Glomerular endothelial cell (primary cell): ENCODE measurements at regions not wholly inside any gene's neighbourhood (a gene's known extent, or its start where the extent isn't known, plus 50 kb on each side); places are given as distances from the start of the nearest gene placed in this dataset.

Experiments
- DNase-seq: peaks from one replicate; pipeline ENCODE4 v3.0.0-alpha.2; 2011; ENCODE audit warnings: low read depth, low spot score; ENCODE audit errors: extremely low read depth

DNA sequence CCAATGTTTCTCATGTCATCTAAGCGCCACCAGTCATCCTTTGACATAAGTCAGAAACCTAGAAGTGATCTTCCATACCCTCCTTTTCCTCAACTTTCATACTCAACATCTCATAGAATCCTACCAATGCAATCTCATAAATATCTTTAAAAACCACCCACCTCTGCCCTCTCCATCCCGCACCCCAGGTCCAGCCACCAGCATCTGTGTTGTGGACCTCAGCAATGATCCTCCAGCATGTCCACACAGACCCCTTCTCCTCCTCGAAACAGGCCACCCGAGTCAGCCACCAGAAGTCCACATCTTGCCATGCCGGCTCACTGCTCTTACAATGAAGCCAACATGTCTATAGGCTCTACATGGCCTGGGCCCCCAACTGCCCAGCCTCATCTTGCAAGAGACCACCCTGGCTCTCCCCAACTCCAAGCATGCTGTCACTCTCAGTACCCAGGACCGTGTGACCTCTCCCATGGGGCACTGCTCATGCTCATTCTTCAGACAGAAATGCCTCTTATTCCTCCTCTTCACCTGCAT is 636.7 kb upstream of the ID2 start:
- DNase-seq = no peak

DNA sequence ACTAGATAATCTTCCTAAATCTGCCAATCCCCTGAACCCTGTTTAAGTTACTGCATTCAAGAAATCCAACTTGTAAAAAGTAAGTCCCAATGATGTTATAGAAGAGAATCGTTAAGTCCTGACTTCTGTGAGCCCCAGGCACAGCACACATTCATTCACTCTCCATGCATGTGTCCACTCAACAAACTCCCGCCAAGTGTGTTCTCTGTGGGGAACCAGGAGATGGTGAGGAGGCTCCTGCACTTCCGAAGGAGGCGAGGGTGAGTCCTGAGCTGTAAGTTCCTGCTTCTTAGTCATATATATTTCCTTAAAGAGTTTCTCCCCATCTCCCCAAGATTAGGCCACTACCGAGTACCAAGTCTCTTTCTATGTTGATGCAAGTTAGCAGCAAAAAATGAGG is 635.0 kb upstream of the ID2 start:
- DNase-seq = no peak

DNA sequence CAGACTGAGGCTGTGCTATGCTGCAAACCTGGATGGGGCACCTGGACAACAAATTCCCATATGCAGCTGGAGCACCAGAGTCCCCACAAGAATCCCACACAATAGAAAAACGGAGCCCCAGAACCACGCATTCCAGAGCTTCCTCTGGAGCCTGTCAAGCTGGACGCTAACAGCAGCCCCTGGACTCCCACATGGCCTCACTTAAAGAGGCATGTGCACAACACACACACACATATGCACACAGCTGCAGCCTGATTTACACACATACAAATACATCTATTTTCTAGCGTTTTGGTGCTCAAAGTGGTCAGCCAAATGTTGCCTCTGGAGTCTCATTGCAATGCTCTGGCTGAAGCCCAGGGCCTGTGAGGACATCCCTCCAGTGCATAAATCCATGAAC is 632.7 kb upstream of the ID2 start:
- DNase-seq = no peak

DNA sequence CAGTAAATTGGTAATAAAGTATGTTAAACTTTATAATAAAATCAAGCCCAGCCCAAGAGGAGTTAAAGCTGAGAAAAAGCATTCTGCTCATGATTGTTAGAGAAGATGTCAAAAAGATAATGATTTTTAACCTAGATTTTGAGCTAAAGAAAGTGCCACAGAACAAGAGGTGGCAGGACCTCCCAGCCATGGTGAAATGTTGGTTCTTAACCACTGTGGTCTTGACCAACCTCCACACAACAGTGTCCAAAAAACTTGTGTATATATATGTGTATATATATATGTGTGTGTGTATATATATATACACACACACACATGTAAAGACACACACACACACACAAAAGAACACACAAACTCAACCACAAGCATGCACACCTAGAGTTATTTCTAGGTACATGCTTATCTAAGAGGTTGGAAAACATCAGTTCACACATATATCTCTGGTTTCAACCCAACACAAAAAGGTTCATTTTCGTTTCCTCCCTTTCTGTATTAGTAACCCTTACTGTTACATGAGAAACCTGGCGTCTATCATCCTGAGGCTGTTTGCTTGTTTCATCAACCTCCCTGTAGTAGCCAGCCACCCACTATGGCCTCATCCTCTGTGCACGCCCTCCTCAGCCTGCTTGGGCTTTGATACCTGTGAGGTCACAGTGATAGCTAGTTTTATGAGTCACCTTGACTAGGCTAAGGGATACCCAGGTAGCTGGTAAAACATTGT is 631.8 kb upstream of the ID2 start:
- no peak for DNase-seq

DNA sequence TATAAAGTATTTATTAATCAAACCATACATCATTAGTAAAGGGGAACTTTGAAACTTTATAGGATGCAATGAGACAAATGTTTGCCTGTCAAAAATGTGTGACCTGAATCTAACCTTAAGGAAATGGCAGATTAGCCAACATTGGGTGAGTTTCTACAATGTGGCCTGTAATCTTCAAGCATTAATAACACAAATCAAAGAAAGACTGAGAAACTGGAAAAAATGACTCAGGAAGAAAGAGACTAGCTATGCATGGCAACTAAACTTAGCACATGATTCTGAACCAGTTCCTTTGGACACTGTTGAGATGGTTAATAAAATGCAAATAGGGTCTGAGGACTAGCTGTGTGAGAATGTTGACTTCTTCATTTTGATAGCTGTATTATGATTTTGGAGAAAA is 628.6 kb upstream of the ID2 start:
- no peak for DNase-seq

DNA sequence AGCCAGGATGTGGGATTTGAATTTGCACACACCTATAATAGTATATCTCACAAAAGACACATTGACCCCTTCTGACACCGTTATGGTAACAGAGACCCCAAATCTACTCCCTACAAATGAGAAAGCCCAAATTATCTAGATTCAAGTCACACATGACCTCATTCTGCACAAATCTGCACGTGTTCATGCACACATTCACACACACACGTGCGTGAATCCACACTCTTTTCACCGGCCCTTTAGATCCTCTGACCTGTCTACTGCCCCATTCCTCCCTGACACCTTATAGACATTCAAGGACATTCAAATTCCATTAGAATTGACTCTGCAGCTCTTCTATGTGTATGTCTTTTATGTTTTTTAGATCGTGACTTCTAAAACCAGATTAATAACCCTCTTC is 627.8 kb upstream of the ID2 start:
- DNase-seq = no peak

DNA sequence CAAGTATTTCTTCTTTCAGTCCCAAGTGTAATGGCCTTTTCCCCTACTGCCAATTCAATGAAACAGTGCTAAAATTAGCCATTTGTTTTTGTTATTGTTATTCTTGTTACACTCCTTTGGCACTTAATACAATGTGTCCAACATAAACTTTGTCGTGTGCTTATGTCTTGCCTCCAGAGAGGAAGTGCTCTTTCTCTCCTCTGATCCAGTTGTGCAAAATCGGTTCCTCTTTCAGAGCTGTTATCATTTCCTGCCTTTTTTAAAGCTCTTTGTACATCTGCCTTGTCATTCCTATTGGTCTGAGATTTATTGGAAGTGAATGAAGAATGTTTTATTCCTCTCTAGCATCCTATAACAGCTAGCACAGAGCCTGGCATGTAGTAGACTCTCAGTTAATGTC is 623.2 kb upstream of the ID2 start:
- no peak for DNase-seq

DNA sequence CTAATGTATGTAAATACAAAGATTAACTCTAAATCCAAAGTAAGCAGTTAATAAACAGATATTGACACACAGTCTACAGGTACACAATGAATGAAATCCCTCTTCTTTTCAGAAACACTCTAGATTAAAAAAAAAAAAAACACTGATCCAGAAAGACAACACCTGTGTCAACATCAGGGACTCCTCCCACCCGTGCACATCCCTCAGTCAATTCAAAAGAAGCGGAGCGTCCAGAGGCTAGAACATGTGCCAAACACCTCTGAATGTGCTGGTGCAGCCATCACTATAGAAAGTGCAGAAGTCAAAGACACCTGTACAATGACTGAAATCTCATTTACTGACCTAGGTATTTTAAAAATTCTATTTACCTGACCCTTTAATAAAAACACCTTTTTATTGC is 622.6 kb upstream of the ID2 start:
- DNase-seq = no peak

DNA sequence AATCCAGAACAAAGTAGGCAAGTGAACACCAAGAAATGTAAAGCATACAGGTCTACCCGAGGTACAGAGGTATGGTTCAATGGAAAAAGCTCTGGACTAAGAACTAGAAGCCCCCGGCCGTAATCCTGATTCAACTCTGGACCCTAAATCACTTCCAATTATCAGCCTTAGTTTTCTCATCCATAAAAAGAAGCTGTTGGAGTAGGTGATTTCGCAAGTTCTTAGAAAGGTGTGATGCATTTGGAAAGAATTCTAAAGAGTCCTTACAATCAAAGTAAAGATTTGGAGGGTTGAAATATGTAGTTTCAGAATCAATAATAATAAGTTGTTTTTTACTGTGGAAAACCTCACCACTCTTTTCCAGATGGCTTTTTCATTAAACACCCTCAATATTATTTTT is 622.1 kb upstream of the ID2 start:
- no peak for DNase-seq

DNA sequence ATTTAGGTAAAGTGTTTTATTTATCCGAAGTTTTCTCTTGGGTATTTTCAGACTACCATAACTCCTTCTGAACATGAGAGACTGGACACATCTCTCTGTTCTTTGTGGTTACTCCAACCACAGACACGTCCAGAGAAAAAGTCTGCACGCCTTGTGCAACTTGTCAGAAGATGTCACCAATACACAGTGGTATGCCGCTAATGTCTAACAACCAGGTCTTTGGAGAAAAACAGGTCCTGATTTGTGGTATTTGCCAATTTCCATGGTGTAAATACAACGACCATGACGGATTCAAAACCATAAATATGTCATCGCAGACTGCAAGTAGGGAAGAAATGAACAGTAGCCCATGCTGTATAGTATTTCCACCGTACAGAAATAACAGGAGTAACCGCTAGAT is 620.6 kb upstream of the ID2 start:
- DNase-seq = no peak

DNA sequence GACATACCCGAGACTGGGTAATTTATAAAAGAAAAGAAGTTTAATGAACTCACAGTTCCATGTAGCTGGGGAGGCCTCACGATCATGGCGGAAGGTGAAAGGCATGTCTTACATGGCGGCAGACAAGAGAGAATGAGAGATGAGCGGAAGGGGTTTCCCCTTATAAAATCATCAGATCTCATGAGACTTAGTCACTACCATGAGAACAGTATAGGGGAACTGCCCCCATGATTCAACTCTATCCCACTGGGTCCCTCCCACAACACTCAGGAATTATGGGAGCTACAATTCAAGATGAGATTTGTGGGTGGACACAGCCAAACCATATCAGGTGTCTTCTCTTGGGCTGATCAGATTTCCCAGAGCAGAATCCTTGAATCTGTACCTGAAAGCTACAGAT is 617.3 kb upstream of the ID2 start:
- DNase-seq = no peak

DNA sequence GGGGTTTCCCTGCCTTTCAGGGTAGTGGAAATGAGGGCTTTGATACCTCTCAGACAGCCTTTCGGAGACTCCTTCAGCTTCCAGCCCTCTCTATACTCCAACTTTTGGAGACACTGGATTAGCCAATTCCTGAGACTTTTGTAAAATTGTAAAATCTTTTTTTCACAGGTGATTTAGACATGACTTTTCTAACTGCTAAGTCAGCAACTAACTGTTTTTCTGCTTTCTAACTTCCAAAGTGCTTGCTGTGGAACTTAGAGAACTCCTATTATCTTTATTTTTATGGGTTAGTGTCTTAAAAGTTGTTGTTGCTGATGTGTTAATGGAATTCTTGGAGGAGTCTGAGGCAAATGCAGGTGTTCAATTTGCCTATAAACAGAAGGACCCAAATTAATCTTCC is 616.7 kb upstream of the ID2 start:
- DNase-seq = no peak

DNA sequence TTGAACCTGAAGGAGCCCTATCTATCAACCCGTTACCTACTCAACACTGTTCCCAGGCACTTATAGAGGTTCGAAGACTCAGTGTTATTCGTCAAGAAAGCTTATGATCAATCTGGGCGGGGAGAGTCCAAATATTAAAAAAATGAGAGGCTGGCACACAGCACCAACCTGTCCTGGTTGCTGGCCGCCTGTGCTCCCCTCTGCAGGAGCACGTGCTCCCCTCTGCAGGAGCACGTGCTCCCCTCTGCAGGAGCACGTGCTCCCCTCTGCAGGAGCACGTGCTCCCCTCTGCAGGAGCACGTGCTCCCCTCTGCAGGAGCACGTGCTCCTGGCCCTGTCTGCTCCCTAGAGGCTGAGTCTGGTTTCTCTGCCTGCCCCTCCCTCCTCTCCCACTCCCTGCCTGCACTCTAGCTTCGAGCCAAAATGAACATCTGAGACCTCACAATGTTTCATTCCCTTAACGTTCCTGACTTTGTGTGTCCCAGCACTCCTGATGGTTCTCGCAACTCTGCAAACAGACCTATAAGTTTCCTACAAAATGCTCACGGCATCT is 614.0 kb upstream of the ID2 start:
- no peak for DNase-seq

DNA sequence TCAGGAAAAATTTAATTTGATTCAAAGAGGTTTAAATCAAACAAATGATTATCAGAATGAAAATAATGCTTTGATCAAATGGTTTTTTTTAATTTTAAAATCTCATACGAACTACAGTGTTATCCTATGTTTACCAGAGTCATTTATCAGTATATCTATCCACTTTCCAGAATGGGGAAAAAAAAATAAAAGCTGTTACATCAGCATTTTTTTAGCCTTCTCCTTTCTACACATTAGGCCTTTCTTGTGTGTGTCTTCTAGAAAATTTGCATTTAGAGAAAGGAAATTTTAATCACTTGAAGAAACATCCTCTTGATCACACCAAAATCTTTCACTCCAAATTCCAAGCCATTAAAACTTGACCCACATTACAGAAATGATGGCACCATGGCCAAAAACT is 608.9 kb upstream of the ID2 start:
- no peak for DNase-seq

DNA sequence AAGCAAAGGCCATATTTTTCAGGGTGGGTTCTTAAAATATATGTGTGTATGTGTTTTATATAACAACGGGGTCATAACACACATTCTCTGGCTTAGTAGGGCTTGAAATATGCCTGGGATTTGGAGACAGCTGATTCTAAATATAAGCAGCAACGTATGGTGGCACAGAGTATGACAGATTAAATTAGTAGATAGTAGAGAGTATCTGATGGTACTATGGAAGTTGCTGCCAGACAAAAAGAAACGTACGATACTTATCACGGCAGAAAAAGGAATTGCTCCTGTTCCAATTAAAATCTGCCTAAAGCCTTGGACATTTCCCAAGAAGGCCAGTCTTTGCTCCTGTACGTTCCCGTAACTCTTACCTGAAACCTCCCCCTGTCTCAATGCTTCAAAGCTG is 607.9 kb upstream of the ID2 start:
- DNase-seq = no peak

DNA sequence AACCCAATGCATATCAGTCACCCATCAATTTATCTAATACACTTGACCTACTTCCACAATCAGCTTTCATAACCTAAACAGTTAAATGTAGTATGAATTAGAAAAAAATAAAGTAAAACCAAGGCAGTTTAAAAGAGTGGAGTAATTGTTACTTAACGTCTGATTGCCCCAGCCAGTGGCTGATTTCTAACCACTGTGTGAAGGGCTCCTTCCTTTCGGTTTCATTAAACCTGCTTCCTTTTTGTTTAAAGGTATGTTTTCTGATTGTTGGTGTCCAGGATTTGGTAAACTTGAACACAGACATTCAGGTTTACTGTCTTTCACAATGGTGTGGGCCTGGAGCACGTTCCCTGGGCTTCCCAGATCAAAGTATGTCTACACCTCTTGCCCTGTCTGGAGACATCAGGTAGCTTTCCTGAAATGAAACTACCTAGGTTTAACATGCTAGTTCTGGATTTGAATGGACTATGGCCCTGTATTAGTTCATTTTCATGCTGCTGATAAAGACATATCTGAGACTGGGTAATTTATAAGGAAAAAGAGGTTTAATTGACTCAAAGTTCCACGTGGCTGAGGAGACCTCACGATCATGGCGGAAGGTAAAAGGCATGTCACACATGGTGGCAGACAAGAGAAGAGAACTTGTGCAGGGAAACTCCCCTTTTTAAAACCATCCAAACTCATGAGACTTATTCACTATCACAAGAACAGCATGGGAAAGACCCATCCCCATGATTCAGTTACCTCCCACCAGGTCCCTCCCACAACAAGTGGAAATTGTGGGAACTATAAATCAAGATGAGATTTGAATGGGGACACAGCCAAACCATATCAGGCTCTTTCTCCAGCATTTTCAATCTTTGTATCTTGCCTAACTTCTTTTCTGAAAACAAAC is 605.2 kb upstream of the ID2 start:
- DNase-seq = no peak

DNA sequence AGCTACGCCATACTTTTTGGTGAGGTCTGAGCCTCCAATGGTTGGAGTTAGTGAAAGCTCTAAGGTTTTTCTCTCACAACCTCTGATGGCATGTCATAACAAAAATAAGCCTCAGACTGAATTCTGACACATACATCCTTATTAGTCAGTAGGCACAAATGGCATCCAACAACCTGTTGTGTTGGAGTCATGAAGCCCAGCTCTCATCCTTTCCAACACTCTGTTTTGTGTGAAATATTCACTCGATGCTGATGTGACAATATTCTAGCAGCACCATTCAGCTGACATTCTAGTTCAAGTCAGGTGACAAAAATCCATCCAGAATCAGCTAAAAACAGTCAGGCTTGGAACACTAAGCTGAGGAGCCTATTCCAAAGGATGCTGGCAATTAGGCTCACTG is 603.2 kb upstream of the ID2 start:
- DNase-seq = no peak

DNA sequence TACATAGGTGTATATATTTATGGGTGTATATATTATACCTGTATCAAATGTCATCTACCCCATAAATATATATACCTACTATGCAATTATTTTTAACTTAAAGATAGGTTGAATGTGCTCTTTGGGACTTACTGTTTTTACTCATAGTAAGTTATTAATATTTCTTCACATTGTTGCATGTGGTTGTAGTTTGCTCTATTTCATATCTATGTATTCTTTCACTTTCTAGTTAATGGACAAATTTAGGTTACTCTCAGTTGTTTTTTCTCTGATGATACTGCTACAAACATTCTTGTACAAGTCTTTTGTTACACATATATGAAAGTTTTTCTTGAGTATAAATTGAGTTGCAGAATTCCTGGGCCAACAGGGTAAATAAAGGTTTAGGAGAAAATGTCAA is 601.8 kb upstream of the ID2 start:
- no peak for DNase-seq

DNA sequence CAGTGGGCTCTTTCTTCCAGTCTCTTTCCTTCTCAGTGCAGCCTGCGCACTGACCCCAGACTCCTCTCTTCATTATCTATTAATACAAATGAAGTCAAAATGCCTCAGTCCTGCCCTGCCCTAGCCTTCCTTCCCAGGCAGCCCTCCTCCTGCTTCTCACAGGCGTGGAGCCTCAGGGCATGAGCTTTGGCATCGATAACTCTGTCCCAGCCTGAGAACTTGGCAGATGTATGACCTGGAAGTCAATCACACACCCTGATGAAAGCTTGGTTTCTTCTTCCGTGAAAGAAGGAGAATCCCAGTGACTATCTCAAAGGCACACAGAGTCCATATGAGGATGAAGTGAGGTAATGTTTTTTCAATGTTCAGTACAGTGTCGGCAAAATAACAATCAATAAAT is 600.7 kb upstream of the ID2 start:
- DNase-seq = no peak

DNA sequence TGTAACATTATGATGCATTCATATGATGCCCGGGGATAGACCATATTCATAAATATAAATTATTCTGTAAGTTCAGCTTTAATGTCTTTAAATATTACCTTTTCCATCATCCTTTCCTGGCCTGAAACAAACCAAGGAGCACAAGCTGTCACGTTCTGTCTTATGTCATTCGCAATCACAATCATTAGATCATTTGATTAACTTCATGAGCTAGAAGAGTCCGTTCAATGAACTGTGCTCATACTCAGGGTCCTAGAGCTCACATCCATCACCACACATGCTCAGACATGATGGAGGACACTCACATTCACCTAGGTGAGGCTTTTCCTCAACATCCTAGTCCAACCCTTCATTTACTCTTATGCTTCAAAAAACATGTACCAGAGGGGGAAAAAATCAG is 599.0 kb upstream of the ID2 start:
- DNase-seq = no peak

DNA sequence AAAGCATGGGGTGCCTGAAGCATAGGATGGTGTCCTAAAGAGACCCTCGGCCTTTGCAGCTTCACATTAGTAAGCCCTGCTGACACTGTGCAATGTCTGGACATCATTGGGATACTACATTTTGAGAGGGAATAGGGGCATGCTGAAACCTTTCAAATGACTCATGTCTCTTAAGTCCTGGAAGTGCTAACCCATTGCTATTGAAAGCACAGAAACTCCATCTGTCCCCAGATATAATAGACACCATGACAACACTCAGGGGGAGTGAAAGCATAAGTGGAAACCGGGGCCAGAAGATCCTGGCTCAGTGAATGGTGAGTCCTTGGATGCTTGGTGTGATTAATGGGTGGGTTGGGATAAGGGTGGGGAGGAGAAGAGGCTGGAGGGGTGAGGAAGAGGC is 595.5 kb upstream of the ID2 start:
- no peak for DNase-seq
